ENCODE measurements at regions not wholly inside any gene's neighbourhood (a gene's known extent, or its start where the extent isn't known, plus 50 kb on each side); places are given as distances from the start of the nearest gene placed in this dataset.

DNA sequence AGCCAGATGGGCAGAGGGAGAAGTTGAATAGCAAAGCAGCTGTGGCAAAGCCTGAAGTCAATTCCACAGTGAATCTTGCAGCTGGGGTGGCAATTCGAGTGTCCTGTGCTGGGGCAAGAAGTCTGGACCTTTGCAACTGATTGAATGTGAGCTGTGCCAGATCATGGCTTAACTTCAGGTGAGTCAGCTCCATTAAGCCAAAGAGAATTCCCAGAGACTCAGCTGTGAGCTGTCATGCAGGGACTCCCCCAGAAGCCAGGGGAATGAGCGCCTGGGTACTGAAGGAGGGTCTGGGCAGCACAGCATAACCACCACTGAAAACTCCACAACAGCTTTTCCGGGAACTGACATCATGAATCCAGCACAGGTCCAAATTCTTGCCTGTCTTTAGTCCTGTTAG is 153.5 kb upstream of the TRPC7 start:
- TF ChIP-seq, protein P1, sequence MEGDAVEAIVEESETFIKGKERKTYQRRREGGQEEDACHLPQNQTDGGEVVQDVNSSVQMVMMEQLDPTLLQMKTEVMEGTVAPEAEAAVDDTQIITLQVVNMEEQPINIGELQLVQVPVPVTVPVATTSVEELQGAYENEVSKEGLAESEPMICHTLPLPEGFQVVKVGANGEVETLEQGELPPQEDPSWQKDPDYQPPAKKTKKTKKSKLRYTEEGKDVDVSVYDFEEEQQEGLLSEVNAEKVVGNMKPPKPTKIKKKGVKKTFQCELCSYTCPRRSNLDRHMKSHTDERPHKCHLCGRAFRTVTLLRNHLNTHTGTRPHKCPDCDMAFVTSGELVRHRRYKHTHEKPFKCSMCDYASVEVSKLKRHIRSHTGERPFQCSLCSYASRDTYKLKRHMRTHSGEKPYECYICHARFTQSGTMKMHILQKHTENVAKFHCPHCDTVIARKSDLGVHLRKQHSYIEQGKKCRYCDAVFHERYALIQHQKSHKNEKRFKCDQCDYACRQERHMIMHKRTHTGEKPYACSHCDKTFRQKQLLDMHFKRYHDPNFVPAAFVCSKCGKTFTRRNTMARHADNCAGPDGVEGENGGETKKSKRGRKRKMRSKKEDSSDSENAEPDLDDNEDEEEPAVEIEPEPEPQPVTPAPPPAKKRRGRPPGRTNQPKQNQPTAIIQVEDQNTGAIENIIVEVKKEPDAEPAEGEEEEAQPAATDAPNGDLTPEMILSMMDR (IDR thresholded peaks at IDR 0.05; ENCODE audit: low read depth, low read length), result no peak
- no peak for TF ChIP-seq POLR2A (IDR thresholded peaks at IDR 0.05; ENCODE audit: extremely low read depth, insufficient read length)
- TF ChIP-seq, protein P2, sequence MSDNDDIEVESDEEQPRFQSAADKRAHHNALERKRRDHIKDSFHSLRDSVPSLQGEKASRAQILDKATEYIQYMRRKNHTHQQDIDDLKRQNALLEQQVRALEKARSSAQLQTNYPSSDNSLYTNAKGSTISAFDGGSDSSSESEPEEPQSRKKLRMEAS (IDR thresholded peaks at IDR 0.05; ENCODE audit: low read depth, low read length), result no peak

Data from NB4 (cell line).